LNCaP clone FGC (cell line): ENCODE measurements at regions not wholly inside any gene's neighbourhood (a gene's known extent, or its start where the extent isn't known, plus 50 kb on each side); places are given as distances from the start of the nearest gene placed in this dataset.

Experiments
- DNase-seq: peaks from one replicate; pipeline ENCODE4 v3.0.0-alpha.2; 2011; ENCODE audit warnings: low read depth
- H3K4me3 ChIP-seq: 2 replicates; pipeline ENCODE4 v1.5.1; 2011; ENCODE audit warnings: mild to moderate bottlenecking, low read depth, low read length, control low read depth
- TF ChIP-seq, protein P1 (sequence below): IDR thresholded peaks from 2 replicates; pipeline ENCODE4 v1.5.1; 2012; ENCODE audit warnings: mild to moderate bottlenecking; ENCODE audit not compliant: control insufficient read depth, insufficient read depth; ENCODE audit errors: extremely low read depth

DNA sequence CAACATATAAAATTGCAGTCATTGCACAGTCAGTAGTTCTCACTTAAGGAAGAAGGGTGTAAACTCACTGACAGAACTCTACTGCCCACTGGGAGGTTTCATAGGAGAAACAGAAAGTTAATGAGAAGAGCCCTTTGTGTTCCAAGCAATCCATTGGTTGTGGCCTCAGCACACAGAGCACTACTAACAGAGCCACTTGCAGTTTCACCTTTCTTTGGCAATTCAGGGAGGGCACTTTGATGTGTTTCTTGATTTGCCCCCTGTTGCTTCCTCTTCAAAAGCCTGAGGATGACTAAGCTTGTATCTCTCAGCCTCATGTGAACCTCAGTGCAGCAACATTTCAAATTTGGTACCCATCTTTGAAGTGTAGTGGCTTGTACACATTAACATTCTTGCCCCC, 409.4 kb downstream of the DMRTA1 start:
- no peak overlapping the region for H3K4me3 ChIP-seq
- no peak for DNase-seq
- TF ChIP-seq, protein P1, sequence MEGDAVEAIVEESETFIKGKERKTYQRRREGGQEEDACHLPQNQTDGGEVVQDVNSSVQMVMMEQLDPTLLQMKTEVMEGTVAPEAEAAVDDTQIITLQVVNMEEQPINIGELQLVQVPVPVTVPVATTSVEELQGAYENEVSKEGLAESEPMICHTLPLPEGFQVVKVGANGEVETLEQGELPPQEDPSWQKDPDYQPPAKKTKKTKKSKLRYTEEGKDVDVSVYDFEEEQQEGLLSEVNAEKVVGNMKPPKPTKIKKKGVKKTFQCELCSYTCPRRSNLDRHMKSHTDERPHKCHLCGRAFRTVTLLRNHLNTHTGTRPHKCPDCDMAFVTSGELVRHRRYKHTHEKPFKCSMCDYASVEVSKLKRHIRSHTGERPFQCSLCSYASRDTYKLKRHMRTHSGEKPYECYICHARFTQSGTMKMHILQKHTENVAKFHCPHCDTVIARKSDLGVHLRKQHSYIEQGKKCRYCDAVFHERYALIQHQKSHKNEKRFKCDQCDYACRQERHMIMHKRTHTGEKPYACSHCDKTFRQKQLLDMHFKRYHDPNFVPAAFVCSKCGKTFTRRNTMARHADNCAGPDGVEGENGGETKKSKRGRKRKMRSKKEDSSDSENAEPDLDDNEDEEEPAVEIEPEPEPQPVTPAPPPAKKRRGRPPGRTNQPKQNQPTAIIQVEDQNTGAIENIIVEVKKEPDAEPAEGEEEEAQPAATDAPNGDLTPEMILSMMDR = no peak

DNA sequence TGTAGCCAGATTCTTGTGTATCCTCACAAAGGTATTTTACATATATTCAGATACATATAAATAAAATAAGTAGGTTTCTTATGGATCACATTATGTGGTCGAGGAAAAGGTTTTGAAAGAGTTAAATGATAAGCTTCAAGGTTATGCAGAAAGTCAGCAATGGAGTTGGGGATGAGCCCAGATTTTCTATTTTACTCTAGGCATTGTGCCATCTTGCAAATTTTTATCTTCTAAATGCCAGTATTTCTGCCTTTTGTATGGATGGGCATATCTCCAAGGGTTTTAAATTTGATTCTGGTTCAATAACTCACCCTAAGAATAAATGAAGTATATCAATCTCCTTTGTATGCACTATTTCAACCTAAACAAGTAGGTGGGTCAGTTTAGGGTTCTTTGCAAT, 410.7 kb downstream of the DMRTA1 start:
- no peak overlapping the region for H3K4me3 ChIP-seq
- TF ChIP-seq, protein P1 = no peak
- no peak for DNase-seq

DNA sequence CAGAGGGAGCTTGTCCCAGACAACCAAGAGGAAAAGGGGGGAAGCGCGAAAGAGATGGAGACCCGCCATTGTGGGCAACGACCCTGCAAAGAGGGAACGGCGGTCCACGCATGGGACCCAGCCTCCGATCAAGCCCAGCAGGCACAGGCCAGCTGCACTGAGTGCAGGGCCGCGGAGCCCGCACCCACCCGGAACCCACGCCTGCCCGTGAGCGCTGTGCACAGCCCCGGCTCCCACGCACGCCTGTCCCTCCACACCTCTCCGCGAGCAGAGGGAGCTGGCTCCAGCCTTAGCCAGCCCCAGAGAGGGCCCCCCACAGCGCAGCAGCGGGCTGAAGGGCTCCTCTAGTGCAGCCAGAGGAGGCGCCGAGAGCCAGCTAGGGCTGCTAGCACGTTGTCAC, 416.5 kb downstream of the DMRTA1 start:
- H3K4me3 ChIP-seq = no peak overlapping the region
- TF ChIP-seq, protein P1 = no peak
- DNase-seq = no peak

DNA sequence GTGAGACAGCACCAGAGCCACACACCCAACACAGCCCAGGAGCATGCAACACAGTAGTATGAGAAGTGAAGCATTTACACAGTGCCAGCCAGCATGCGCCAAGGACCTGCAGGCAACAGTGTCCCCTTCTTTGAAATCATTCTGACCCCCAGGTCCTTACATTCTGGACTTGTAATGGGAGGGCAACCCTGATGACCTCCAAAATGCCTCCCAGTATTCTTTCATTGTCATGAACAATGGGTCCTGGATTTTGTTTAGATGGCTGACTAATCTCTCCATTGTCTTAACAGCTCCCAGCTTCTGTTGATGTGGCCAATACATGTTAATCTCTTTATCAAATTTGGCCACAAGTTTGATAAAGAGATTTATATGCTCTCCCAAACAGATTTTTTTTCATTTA, 417.1 kb downstream of the DMRTA1 start:
- TF ChIP-seq, protein P1 = no peak
- no peak overlapping the region for H3K4me3 ChIP-seq

DNA sequence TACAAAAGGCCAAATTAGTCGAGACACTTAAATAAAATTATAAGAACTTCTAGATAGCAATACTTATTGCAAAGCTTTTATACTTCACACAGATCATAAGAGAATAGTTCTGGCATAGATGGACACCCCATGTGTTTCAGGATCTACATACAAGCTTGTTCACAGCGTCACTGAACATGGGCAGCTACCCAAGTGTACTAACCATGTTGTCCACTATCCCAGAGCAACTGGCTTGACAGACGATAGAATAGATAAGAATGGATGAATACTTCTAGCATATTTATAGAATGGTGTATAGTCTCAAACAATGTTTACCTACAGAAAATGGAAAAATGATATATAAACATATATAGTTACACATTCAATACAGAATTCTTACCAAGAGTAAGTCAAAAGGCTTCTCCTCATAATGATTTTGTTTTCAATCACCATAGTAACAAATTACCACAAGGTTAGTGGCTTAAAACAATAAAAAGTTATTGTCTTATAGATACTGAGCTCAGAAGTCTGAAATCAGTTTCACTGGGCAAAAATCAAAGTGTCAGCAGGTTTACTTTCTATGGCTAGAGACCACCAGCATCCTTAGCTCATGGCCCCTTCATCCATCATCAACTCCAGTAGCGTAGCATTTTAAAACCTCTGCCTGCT, 446.7 kb downstream of the DMRTA1 start:
- no peak overlapping the region for H3K4me3 ChIP-seq
- peak; percentile 54 for DNase-seq
- TF ChIP-seq, protein P1 = no peak

More for the DNA sequence above, 417.1 kb downstream of the DMRTA1 start:
- DNase-seq = no peak

DNA sequence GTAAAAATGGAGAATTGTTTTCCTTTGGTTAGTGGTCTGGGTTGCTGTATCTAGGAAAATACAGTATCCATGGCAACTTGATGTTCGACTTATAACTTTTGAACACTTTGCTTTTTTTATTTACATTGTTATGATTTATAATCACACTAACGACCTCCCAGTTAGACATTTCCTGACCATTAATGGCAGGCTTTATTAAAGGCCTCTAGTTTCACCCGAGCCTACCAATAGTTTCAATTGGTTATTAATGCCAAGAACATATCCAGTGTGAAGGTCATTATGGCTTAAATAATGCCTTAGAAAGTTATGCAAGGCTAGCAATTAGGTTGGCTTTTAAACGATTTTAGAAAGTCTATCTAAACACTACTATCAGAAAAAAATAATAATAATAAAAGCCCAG, 452.0 kb downstream of the DMRTA1 start:
- DNase-seq = no peak
- H3K4me3 ChIP-seq = no peak overlapping the region
- TF ChIP-seq, protein P1 = no peak

DNA sequence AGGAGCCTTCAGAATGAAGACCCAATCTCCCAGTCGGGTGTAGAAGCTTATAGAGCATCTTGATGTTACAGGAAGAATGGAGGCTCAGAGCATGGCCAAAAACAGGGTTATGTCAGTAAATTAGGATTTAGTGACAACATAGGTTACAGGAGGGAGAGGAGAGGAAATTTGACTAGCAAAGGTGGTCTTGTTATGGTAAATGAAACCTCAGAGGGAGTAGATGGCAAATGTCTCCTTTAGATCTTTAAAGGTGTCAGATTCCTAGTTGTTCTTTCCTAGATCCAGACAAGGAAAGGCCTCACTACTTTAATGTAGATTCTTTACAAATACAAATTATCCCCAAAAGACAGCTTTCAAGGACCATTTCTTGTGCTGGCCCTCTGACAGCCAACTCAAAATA, 465.0 kb downstream of the DMRTA1 start:
- TF ChIP-seq, protein P1 = no peak

More for the DNA sequence above, 465.0 kb downstream of the DMRTA1 start:
- no peak overlapping the region for H3K4me3 ChIP-seq
- no peak for DNase-seq
